Stimulated activated CD4-positive, alpha-beta T cell treated with anti-CD3 and anti-CD28 coated beads, Interleukin-1b, Interleukin-23, amount 100 ng/mL, for 48 hours (primary cell): ENCODE measurements at regions not wholly inside any gene's neighbourhood (a gene's known extent, or its start where the extent isn't known, plus 50 kb on each side); places are given as distances from the start of the nearest gene placed in this dataset.
"Not testable (repeated sequence)": the region's sequence is repeated elsewhere in the genome, so short reads cannot be mapped to it uniquely, and the experiment has no call there.

ENCODE experiments used
- DNase-seq: peaks from one replicate; pipeline ENCODE4 v3.0.0-alpha.2; 2020

GRCh38 chr13:59269476-59269875, 894.3 kb downstream of the DIAPH3 start:
- no peak for DNase-seq

GRCh38 chr13:59270327-59270726, 893.4 kb downstream of the DIAPH3 start:
- no peak for DNase-seq

GRCh38 chr13:59274958-59275727, 888.6 kb downstream of the DIAPH3 start:
- no peak for DNase-seq

DNA sequence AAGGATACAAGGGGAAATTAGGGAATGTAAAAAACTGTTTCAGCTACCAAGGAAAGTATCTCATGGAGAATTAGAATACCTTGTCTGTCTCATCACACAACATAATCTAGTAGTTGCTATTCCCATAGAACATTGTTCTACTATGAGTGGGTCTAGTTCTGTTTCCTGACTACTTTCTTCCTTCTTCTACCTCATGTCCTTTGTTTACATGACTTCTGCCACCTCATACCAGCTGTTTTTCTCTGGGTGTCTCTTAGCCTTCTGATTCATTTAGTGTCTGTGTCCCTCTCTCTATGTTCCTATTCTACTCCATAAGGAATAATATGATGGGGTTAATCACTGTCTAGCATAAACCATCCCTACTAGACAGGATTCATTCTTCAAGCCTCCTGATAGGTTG, 887.3 kb downstream of the DIAPH3 start:
- no peak for DNase-seq

- no peak for DNase-seq
These were observed 886.6 kb downstream of the DIAPH3 start for GRCh38 chr13:59277106-59277505.

DNA sequence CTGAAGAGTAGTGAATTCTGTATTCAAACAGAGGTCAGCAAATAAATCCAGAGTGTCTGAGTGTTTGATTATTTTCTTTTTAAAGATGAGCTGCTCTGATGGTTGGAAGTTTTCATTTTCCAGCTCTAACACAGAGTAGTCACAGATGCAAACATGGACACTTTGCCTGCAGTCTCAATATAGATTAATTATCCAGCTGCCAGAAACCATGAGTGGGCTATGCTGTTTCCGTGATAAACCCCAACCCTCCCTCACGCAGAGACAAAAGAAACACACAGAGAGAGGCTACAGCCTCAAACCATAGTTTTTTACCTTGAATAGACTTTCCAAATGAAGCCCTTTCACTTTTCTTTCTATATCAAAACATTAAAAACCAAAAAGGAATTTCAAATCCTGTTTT, 884.7 kb downstream of the DIAPH3 start:
- no peak for DNase-seq

DNA sequence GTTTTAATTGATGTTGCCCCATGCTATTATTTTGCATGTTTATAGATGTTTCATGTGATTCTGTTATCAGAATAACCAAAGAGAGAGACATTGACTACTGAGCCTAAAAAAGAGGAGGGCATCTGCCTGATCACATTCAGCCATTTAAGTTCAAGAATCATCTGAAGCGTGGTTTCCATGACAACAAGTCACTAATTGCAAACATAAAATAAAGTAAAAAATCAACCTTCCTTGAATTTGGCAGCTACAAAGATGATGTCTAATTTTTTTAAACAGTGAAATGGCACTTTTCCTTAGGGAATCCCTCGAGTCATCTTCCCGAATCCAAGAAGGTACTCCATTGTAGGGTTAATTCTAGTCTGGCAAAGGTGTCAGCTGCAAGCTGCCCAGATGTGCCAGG, 884.2 kb downstream of the DIAPH3 start:
- no peak for DNase-seq

DNA sequence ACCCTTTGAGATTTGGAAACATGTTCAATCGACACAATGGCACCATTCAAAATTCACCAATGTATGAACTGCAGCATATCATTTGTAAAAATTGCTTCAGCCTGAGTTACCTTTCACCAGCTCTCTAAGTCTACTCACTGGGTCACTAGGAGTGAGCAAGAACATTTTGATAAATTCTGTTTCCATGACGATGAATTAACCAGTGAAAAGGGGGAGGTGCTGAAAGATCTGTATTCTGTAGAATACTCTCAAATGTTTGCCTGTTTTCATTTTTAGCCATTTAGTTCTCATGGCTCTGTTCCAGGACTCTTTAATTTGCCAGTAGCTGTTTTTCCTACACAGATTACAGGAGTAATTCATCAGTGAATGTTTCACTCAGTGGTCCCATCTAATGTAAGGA, 883.4 kb downstream of the DIAPH3 start:
- no peak for DNase-seq

GRCh38 chr13:59281453-59281852, 882.3 kb downstream of the DIAPH3 start:
- DNase-seq: no peak

DNA sequence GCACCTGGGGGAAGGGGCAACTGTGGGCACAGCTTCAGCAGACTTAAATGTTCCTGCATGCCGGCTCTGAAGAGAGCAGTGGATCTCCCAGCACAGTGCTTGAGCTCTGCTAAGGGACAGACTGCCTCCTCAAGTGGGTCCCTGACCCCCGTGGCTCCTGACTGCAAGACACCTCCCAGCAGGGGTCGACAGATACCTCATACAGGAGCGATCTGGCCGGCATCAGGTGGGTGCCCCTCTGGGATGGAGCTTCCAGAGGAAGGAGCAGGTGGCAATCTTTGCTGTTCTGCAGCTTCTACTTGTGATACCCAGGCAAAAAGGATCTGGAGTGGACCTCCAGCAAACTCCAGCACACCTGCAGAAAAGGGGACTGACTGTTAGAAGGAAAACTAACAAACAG, 871.5 kb downstream of the DIAPH3 start:
- not testable (repeated sequence) for DNase-seq

- DNase-seq: no peak
These were observed 864.1 kb downstream of the DIAPH3 start for GRCh38 chr13:59299584-59299983.

DNA sequence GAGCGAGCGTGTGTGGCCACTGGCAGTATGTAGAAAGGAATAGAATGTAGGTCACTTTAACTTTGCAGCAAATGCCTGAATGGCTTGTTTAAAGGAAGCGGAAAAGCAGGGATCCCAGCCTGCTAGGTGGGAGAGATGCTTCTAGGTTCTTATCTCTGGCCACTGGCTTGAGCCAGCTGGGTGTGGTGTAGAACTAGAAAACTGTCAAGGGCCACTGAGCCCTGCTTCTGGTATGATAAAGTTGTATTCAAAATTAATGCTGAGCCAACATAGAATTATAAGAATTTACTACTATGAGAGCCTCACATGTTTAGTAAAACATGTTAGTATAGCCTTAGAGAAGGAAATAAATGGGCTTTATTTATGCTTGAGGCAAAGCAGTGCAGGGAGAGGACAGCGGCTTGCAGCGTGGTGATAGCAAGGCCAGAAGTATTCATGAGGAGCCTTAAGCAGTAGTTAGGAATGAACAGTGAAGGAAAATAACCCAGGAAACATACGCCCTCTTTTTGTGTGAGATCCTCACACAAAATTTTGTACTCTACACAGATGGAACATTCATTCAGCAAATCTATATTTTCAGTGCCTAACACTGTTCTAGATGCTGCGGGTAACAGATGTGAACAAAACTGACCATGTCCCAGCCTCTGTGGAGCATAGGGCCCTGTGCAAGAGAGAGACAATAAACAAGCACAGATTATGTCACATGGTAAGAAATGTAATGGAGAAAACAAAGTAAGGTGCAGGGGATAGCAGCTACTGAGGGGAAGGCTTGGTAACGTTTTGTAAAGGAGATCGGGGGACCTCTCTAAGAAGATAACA, 863.2 kb downstream of the DIAPH3 start:
- no peak for DNase-seq

GRCh38 chr13:59301174-59301567, 862.6 kb downstream of the DIAPH3 start:
- DNase-seq: no peak

DNA sequence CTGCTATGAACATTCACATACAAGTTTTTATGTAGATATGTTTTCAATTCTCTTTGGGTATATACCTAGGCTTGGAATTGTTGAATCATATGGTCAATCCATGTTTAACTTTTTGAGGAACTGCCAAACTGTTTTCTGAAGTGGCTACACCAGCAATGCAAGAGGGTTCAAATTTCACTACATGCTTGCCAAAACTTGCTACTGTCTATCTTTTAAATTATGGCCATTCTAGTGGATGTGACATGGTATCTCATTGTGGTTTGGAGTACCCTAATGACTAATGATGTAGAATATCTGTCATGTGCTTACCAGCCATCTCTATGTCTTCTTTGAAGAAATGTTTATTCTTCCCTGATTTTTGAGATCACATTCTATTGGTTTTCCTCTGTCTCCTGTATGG, 860.3 kb downstream of the DIAPH3 start:
- DNase-seq: no peak

DNA sequence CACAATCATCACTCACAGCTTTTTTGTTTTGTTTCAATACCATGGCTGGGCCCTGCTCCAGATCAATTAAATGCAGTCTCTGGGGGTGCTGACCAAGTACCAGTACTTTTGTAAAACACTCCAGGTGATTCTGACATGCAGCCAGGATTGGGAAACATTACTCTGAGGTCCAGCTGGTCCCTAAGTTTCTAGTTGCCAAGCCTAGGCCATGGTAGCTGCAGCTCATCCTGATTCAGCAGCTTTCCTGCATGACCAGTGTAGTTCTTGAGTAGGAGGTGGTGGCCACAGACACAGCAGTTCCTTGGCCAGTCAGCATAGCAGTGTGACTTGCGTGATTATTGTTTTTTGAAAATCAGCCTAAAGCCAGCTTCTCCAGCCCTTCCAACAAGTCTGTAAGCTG, 859.1 kb downstream of the DIAPH3 start:
- no peak for DNase-seq

- DNase-seq: no peak
These were observed 857.8 kb downstream of the DIAPH3 start for GRCh38 chr13:59305896-59306295.

DNA sequence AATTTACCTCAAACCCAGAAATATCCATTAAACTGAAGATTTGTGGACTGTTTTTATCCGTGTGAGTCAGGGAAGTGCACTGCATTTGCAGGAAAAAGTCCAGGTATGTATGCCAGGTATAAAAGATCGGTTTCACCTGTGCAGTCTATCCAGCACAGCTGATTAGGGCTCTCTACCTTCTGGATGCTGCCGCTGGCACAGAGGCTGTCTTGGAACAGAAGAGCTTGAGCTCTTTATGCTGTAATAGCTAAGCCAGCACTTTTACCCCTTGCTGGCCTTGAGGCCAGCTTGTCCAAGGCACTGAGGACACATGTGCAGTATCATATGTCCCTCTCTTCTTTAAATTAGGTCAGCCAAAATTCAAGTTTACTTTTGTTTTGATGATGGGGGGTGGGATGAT, 851.0 kb downstream of the DIAPH3 start:
- DNase-seq: no peak

GRCh38 chr13:59318320-59318930, 845.3 kb downstream of the DIAPH3 start:
- peak; percentile 49 for DNase-seq

DNA sequence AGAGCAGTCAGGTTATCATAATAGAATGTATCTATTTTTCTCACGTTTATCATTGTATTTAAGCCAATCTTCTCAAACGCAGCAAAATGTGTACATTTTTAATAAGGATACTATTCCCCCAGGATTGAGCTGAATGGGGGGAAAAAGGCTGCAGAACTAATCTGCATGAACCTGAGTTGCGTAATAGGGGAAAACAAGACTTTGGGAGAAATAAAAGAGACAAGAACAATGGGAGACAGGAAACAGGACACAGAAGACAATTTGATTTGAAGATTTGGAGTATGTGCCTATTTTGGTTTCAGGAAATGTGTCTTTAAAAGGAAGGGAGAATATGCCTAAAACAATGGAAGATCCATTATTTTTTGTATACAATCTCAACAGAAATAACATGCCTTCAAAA, 844.5 kb downstream of the DIAPH3 start:
- DNase-seq: no peak

DNA sequence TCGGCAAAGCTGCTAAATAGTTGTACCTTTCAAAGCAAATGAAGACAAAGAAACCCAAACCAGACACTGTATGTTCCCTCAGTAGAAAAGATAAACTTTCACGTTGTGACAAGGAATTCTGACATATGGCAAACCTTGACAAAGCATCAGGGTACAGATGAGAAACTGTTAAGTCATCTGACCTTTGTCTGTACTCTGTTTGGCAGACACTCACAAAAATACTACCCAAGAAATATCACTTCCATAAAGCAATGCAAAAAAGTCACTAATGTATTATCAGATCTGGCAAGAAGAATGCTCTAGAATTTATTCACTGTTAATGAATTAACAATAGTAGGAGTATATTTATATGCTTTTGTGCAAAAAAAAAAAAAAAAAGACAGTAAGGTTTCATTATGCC, 843.7 kb downstream of the DIAPH3 start:
- no peak for DNase-seq

GRCh38 chr13:59324401-59324800, 839.3 kb downstream of the DIAPH3 start:
- DNase-seq: not testable (repeated sequence)

GRCh38 chr13:59326717-59327116, 837.0 kb downstream of the DIAPH3 start:
- DNase-seq: no peak

DNA sequence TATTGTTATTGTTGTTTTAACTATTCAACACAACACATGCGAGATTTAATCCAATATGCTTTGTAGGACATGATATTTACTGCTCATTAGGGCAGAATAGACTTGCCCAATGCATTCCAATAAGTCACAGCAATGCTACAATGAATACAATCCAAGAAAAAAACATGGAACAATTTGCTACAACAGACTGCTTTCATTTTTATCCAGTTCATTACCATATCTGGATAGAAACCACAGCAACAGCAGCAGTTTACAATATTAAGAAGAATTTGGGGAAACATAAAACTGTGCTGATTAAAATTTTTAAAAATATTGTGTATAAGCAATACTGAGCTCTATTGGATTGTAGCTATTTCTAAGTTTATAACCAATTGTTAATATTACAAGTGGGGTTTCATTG, 833.0 kb downstream of the DIAPH3 start:
- DNase-seq: no peak

GRCh38 chr13:59332966-59333365, 830.8 kb downstream of the DIAPH3 start:
- DNase-seq: no peak
